GM19035 (cell line): ENCODE measurements at regions not wholly inside any gene's neighbourhood (a gene's known extent, or its start where the extent isn't known, plus 50 kb on each side); places are given as distances from the start of the nearest gene placed in this dataset.
"Not testable (repeated sequence)": the region's sequence is repeated elsewhere in the genome, so short reads cannot be mapped to it uniquely, and the experiment has no call there.

Experiments
- ATAC-seq: cut with Tn5 transposase; IDR thresholded peaks from one replicate; pipeline ENCODE4 v1.9.1; 2021; ENCODE audit not compliant: unreplicated experiment

- no peak for ATAC-seq
Measured at GRCh38 chr21:26331205-26331980, 160.8 kb upstream of the APP start.

GRCh38 chr21:26320596-26320995 lies 150.0 kb upstream of the APP start:
- ATAC-seq = no peak

- ATAC-seq = no peak
Measured at GRCh38 chr21:26307640-26308039, 137.1 kb upstream of the APP start.

GRCh38 chr21:26297851-26298250 lies 127.3 kb upstream of the APP start:
- ATAC-seq = no peak

GRCh38 chr21:26293141-26293946 lies 122.8 kb upstream of the APP start:
- ATAC-seq = no peak

GRCh38 chr21:26288026-26288425 lies 117.5 kb upstream of the APP start:
- ATAC-seq = no peak

- ATAC-seq = no peak
Measured at GRCh38 chr21:26284531-26284930, 114.0 kb upstream of the APP start.

GRCh38 chr21:26282058-26282457 lies 111.5 kb upstream of the APP start:
- no peak for ATAC-seq

GRCh38 chr21:26281506-26281905 lies 110.9 kb upstream of the APP start:
- no peak for ATAC-seq

- ATAC-seq = no peak
Measured at GRCh38 chr21:26280775-26281174, 110.2 kb upstream of the APP start.

- no peak for ATAC-seq
Measured at GRCh38 chr21:26280148-26280547, 109.6 kb upstream of the APP start.

GRCh38 chr21:26275801-26276200 lies 105.2 kb upstream of the APP start:
- no peak for ATAC-seq

GRCh38 chr21:26273686-26274313 lies 103.2 kb upstream of the APP start:
- no peak for ATAC-seq

GRCh38 chr21:26267389-26267788 lies 96.8 kb upstream of the APP start:
- ATAC-seq = no peak

GRCh38 chr21:26246073-26246472 lies 75.5 kb upstream of the APP start:
- no peak for ATAC-seq

- no peak for ATAC-seq
Measured at GRCh38 chr21:26245428-26245827, 74.9 kb upstream of the APP start.

- no peak for ATAC-seq
Measured at GRCh38 chr21:26238646-26239045, 68.1 kb upstream of the APP start.

GRCh38 chr21:26236281-26236680 lies 65.7 kb upstream of the APP start:
- ATAC-seq = no peak

- ATAC-seq = not testable (repeated sequence)
Measured at GRCh38 chr21:26233297-26233696, 62.7 kb upstream of the APP start.

- ATAC-seq = not testable (repeated sequence)
Measured at GRCh38 chr21:26232491-26232890, 61.9 kb upstream of the APP start.

GRCh38 chr21:26227130-26227529 lies 56.6 kb upstream of the APP start:
- ATAC-seq = no peak

- no peak for ATAC-seq
Measured at GRCh38 chr21:26226724-26227123, 56.2 kb upstream of the APP start.
